A549 (cell line): ENCODE measurements at regions not wholly inside any gene's neighbourhood (a gene's known extent, or its start where the extent isn't known, plus 50 kb on each side); places are given as distances from the start of the nearest gene placed in this dataset.

Experiments used
- ATAC-seq, 2 experiments: fragments of 200-7000 bp in 1 of 2; fragments of >200 bp in 1 of 2; cut with Nextera tagmentation in 1 of 2; cut with Tn5 transposase in 1 of 2; 3 replicates each; pipeline versions ENCODE4 v1.8.0 to v1.9.1; 2018 to 2020; ENCODE audit warnings: mild to moderate bottlenecking in 1 of 2, moderate library complexity in 1 of 2
- CTCF ChIA-PET: fragments of 300-600 bp; sonication (Branson Sonifier 250); formaldehyde crosslinking; extraction: SDS; loops from one replicate; lab custom pipeline; 2021; ENCODE audit warnings: antibody characterized with exemption, inconsistent platforms; lab: Yijun Ruan, JAX
- POLR2A ChIA-PET: fragments of 350-600 bp; formaldehyde crosslinking; extraction: SDS; loops from one replicate; lab custom pipeline; 2021; ENCODE audit warnings: antibody characterized with exemption, inconsistent platforms; lab: Yijun Ruan, JAX
- DNase-seq, 2 experiments: peaks; one replicate each; pipeline versions ENCODE4 v3.0.0 to v3.0.0-alpha.2; 2011 to 2016; ENCODE audit warnings: low read depth in 1 of 2, low spot score in 1 of 2
- FAIRE-seq: peaks from 2 replicates; lab custom pipeline; 2011; peaks lifted over from hg19 to GRCh38; lab: Jason Lieb, UNC
- H3K27ac ChIP-seq, 2 experiments: fragments of >200 bp; sonication (Bioruptor Twin); formaldehyde crosslinking; 3 replicates each; pipeline ENCODE4 v1.5.1; 2016 to 2017
- H3K4me1 ChIP-seq: fragments of >200 bp; sonication (Bioruptor Twin); formaldehyde crosslinking; 3 replicates; pipeline ENCODE4 v1.6.1; 2016
- H3K4me2 ChIP-seq: fragments of >200 bp; sonication (Bioruptor Twin); formaldehyde crosslinking; 3 replicates; pipeline ENCODE4 v1.6.1; 2016
- H3K4me3 ChIP-seq: fragments of >200 bp; sonication (Bioruptor Twin); formaldehyde crosslinking; 3 replicates; pipeline ENCODE4 v1.5.1; 2016
- H3K9me3 ChIP-seq: fragments of >200 bp; sonication (Bioruptor Twin); formaldehyde crosslinking; 3 replicates; pipeline ENCODE4 v1.6.1; 2016
- BHLHE40 ChIP-seq: IDR thresholded peaks from 2 replicates; pipeline ENCODE4 v1.6.1; 2012; ENCODE audit warnings: low read depth, low read length, inconsistent platforms
- CBX8 ChIP-seq: fragments of 200-600 bp; sonication (generic); IDR thresholded peaks from 2 replicates; pipeline ENCODE4 v1.6.1; 2016
- CEBPB ChIP-seq, 2 experiments: fragments of >200 bp in 1 of 2; sonication (Bioruptor Twin) in 1 of 2; formaldehyde crosslinking in 1 of 2; IDR thresholded peaks; 2 replicates each; pipeline ENCODE4 v1.6.1; 2012 to 2016
- CHD2 ChIP-seq: fragments of 150-350 bp; IDR thresholded peaks from 2 replicates; pipeline ENCODE4 v1.6.1; 2014; ENCODE audit warnings: low read length; ENCODE audit not compliant: partially characterized antibody
- EHF ChIP-seq: fragments of 250-450 bp; sonication (Bioruptor Pico); IDR thresholded peaks from 2 replicates; pipeline ENCODE4 v1.5.0; 2020; ENCODE audit warnings: mild to moderate bottlenecking
- EP300 ChIP-seq, 2 experiments: fragments of >200 bp; sonication (Bioruptor Twin); formaldehyde crosslinking; IDR thresholded peaks; 2 replicates in 1 of 2; 3 replicates in 1 of 2; pipeline ENCODE4 v1.6.1; 2016 to 2017
- GATA3 ChIP-seq: IDR thresholded peaks from 2 replicates; pipeline ENCODE4 v1.6.1; 2012; ENCODE audit warnings: borderline replicate concordance
- HOXB13 ChIP-seq: fragments of 250-450 bp; sonication (Bioruptor Pico); IDR thresholded peaks from 2 replicates; pipeline ENCODE4 v1.5.0; 2020; ENCODE audit warnings: low read depth, mild to moderate bottlenecking, moderate library complexity
- KDM1A ChIP-seq: fragments of 200-600 bp; sonication (generic); IDR thresholded peaks from 2 replicates; pipeline ENCODE4 v1.6.1; 2016; ENCODE audit warnings: low read depth, mild to moderate bottlenecking
- KDM5A ChIP-seq: fragments of 200-600 bp; sonication (generic); IDR thresholded peaks from 2 replicates; pipeline ENCODE4 v1.6.1; 2016; ENCODE audit warnings: antibody characterized with exemption, mild to moderate bottlenecking
- NR3C1 ChIP-seq: fragments of >200 bp; sonication (Bioruptor Twin); formaldehyde crosslinking; IDR thresholded peaks from 3 replicates; pipeline ENCODE4 v1.6.1; 2017
- POLR2AphosphoS2 ChIP-seq: conservative IDR thresholded peaks from 2 replicates; pipeline ENCODE4 v1.6.1; 2012; ENCODE audit warnings: low read length, improper control_type of control experiment, inconsistent platforms
- RAD21 ChIP-seq, 2 experiments: fragments of >200 bp in 1 of 2; sonication (Bioruptor Twin) in 1 of 2; formaldehyde crosslinking in 1 of 2; IDR thresholded peaks in 1 of 2; conservative IDR thresholded peaks in 1 of 2; 2 replicates in 1 of 2; 3 replicates in 1 of 2; pipeline ENCODE4 v1.6.1; 2012 to 2018; ENCODE audit warnings: inconsistent platforms in 1 of 2
- RFX5 ChIP-seq: fragments of 450-650 bp; IDR thresholded peaks from 2 replicates; pipeline ENCODE4 v1.7.1; 2014; ENCODE audit warnings: antibody characterized with exemption, mild to moderate bottlenecking, moderate library complexity
- RNF2 ChIP-seq: fragments of 200-600 bp; sonication (generic); IDR thresholded peaks from 2 replicates; pipeline ENCODE4 v1.6.1; 2016; ENCODE audit warnings: low read depth, mild to moderate bottlenecking, antibody characterized with exemption, moderate library complexity, borderline replicate concordance
- TFCP2L1 ChIP-seq: fragments of 250-450 bp; sonication (Bioruptor Pico); IDR thresholded peaks from 2 replicates; pipeline ENCODE4 v1.5.0; 2021; ENCODE audit warnings: mild to moderate bottlenecking
- ZC3H11A ChIP-seq: fragments of 450-650 bp; IDR thresholded peaks from 2 replicates; pipeline ENCODE4 v1.6.1; 2014; ENCODE audit warnings: antibody characterized with exemption, mild to moderate bottlenecking
- ZNF302 ChIP-seq: fragments of 250-450 bp; sonication (Bioruptor Pico); IDR thresholded peaks from 2 replicates; pipeline ENCODE4 v1.9.0; 2021; ENCODE audit warnings: inconsistent platforms, mild to moderate bottlenecking, moderate library complexity
- ZSCAN20 ChIP-seq: fragments of 250-450 bp; sonication (Bioruptor Pico); IDR thresholded peaks from 2 replicates; pipeline ENCODE4 v1.8.0; 2022; ENCODE audit warnings: mild to moderate bottlenecking, moderate library complexity
- WGBS: methylation state at CpG from one replicate; pipeline ENCODE4 v1.1.6; 2017; ENCODE audit errors: missing lambda C conversion rate; 5-methylcytosine and 5-hydroxymethylcytosine counted together
- TF ChIP-seq, protein P1 (sequence below): IDR thresholded peaks from 2 replicates; pipeline ENCODE4 v1.6.1; 2012; ENCODE audit warnings: low read depth, borderline replicate concordance
- TF ChIP-seq, protein P2 (sequence below): fragments of 200-600 bp; sonication (generic); IDR thresholded peaks from 2 replicates; pipeline ENCODE4 v1.6.1; 2016; ENCODE audit warnings: antibody characterized with exemption, mild to moderate bottlenecking, moderate library complexity
- TF ChIP-seq, protein P3 (sequence below): fragments of 250-450 bp; sonication (Bioruptor Pico); IDR thresholded peaks from 2 replicates; pipeline ENCODE4 v1.5.0; 2020; ENCODE audit warnings: low read depth, mild to moderate bottlenecking, moderate library complexity
- TF ChIP-seq, protein P4 (sequence below): fragments of >200 bp; sonication (Bioruptor Twin); formaldehyde crosslinking; IDR thresholded peaks from 3 replicates; pipeline ENCODE4 v1.5.1; 2016
- TF ChIP-seq, protein P5 (sequence below): IDR thresholded peaks from 2 replicates; pipeline ENCODE4 v1.6.1; 2012

DNA sequence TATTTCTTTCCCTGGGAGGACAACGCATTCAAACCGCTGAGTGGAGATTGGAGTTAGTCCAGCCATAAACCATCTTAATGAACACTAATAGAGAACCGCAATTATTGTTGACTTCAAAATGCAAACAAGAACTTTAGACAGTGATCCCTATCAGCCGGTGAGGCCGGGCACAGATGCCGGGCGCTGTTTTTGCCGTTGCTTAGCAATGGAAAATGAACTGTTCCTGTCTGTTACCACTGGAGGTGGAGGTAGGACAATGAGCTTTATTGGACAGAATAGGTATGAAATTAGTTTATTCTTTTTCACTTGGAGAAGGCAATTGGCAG, 216.8 kb downstream of the TTC8 start:
- H3K9me3 ChIP-seq = peaks cover 7% of the 10 kb centered on the region; the same call in 1 of the 3 replicates
- CTCF ChIA-PET = interaction anchor here (0.7 to 4.7 kb wide), 35 partner anchors 8 to 898 kb away, joined by 3 to 47 read pairs (median 4); no protein-coding TSS in a partner anchor
- peak in 1 of 2 experiments; percentile 10; a peak in 2 of 6 replicates for ATAC-seq
- POLR2A ChIA-PET = interaction anchor here (1.5 kb wide), 1 partner anchor 375 kb away, joined by 4 read pairs; no protein-coding TSS in a partner anchor
- 92% methylated on average over 8 of the region's 8 CpGs for WGBS
- TF ChIP-seq POLR2AphosphoS2 = no peak
- no peak for TF ChIP-seq ZC3H11A
- TF ChIP-seq RFX5 = no peak
- TF ChIP-seq KDM5A = no peak
- TF ChIP-seq, protein P1, sequence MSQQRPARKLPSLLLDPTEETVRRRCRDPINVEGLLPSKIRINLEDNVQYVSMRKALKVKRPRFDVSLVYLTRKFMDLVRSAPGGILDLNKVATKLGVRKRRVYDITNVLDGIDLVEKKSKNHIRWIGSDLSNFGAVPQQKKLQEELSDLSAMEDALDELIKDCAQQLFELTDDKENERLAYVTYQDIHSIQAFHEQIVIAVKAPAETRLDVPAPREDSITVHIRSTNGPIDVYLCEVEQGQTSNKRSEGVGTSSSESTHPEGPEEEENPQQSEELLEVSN = no peak
- TF ChIP-seq, protein P2, sequence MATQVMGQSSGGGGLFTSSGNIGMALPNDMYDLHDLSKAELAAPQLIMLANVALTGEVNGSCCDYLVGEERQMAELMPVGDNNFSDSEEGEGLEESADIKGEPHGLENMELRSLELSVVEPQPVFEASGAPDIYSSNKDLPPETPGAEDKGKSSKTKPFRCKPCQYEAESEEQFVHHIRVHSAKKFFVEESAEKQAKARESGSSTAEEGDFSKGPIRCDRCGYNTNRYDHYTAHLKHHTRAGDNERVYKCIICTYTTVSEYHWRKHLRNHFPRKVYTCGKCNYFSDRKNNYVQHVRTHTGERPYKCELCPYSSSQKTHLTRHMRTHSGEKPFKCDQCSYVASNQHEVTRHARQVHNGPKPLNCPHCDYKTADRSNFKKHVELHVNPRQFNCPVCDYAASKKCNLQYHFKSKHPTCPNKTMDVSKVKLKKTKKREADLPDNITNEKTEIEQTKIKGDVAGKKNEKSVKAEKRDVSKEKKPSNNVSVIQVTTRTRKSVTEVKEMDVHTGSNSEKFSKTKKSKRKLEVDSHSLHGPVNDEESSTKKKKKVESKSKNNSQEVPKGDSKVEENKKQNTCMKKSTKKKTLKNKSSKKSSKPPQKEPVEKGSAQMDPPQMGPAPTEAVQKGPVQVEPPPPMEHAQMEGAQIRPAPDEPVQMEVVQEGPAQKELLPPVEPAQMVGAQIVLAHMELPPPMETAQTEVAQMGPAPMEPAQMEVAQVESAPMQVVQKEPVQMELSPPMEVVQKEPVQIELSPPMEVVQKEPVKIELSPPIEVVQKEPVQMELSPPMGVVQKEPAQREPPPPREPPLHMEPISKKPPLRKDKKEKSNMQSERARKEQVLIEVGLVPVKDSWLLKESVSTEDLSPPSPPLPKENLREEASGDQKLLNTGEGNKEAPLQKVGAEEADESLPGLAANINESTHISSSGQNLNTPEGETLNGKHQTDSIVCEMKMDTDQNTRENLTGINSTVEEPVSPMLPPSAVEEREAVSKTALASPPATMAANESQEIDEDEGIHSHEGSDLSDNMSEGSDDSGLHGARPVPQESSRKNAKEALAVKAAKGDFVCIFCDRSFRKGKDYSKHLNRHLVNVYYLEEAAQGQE = no peak
- TF ChIP-seq CEBPB (IDR thresholded peaks at IDR 0.05) = no peak
- TF ChIP-seq ZSCAN20 (CRISPR knock-in tag) = no peak
- no peak for TF ChIP-seq GATA3
- TF ChIP-seq EHF (CRISPR knock-in tag) = no peak
- TF ChIP-seq, protein P3, sequence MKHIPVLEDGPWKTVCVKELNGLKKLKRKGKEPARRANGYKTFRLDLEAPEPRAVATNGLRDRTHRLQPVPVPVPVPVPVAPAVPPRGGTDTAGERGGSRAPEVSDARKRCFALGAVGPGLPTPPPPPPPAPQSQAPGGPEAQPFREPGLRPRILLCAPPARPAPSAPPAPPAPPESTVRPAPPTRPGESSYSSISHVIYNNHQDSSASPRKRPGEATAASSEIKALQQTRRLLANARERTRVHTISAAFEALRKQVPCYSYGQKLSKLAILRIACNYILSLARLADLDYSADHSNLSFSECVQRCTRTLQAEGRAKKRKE (CRISPR knock-in tag) = no peak
- TF ChIP-seq, protein P4, sequence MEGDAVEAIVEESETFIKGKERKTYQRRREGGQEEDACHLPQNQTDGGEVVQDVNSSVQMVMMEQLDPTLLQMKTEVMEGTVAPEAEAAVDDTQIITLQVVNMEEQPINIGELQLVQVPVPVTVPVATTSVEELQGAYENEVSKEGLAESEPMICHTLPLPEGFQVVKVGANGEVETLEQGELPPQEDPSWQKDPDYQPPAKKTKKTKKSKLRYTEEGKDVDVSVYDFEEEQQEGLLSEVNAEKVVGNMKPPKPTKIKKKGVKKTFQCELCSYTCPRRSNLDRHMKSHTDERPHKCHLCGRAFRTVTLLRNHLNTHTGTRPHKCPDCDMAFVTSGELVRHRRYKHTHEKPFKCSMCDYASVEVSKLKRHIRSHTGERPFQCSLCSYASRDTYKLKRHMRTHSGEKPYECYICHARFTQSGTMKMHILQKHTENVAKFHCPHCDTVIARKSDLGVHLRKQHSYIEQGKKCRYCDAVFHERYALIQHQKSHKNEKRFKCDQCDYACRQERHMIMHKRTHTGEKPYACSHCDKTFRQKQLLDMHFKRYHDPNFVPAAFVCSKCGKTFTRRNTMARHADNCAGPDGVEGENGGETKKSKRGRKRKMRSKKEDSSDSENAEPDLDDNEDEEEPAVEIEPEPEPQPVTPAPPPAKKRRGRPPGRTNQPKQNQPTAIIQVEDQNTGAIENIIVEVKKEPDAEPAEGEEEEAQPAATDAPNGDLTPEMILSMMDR = no peak
- no peak for TF ChIP-seq TFCP2L1 (CRISPR knock-in tag)
- no peak for TF ChIP-seq RNF2
- H3K4me2 ChIP-seq = peak overlapping the region; percentile 80
- DNase-seq = no peak
- no peak overlapping the region for H3K4me3 ChIP-seq
- peaks cover 10% of the 10 kb centered on the region for H3K4me1 ChIP-seq
- peak overlapping the region; percentile 81 to 88 for H3K27ac ChIP-seq
- no peak for FAIRE-seq

DNA sequence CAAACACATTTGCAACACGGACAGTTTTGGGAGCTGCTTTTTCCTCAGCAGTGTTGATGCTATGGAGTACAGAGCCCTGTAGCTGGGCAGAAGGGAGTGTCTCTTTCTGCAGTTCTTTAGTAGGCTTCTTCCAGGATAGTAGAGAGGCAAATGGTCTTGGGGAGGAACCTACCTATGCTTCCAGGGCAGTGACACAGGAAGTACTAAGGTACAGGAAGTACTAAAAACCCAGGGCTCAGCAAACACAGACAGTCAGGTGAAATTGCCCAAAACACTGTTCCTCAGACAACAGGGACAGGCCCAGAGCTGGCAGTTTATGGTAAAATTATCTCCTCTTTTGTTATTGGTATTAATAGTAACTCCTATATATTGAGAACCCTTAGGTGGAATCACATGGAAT, 217.6 kb downstream of the TTC8 start:
- CTCF ChIA-PET = interaction anchor here (1.4 to 3.3 kb wide), 4 partner anchors 21 to 872 kb away, joined by 3 to 14 read pairs (median 6); no protein-coding TSS in a partner anchor
- Histone ChIP-seq H3K4me2 (no peak overlapping the region), H3K9me3 (peaks cover 7% of the 10 kb centered on the region; the same call in 1 of the 3 replicates), H3K4me3 (no peak overlapping the region), H3K27ac (no peak overlapping the region), H3K4me1 (peaks cover 10% of the 10 kb centered on the region)
- no peak for FAIRE-seq
- DNase-seq = no peak
- POLR2A ChIA-PET = interaction anchor here (1.5 kb wide), 1 partner anchor 374 kb away, joined by 4 read pairs; no protein-coding TSS in a partner anchor
- WGBS = 97% methylated on average over 1 of the region's 1 CpG
- ATAC-seq = no peak
- TF ChIP-seq, protein P1 = no peak
- TF ChIP-seq, protein P5, sequence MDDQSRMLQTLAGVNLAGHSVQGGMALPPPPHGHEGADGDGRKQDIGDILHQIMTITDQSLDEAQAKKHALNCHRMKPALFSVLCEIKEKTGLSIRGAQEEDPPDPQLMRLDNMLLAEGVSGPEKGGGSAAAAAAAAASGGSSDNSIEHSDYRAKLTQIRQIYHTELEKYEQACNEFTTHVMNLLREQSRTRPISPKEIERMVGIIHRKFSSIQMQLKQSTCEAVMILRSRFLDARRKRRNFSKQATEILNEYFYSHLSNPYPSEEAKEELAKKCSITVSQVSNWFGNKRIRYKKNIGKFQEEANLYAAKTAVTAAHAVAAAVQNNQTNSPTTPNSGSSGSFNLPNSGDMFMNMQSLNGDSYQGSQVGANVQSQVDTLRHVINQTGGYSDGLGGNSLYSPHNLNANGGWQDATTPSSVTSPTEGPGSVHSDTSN = no peak
- no peak for TF ChIP-seq HOXB13 (CRISPR knock-in tag)
- TF ChIP-seq BHLHE40 = no peak
- no peak for TF ChIP-seq EP300 (IDR thresholded peaks at IDR 0.05)
- TF ChIP-seq ZNF302 (CRISPR knock-in tag) = no peak
- TF ChIP-seq CHD2 = no peak
- TF ChIP-seq, protein P4 = no peak
- no peak for TF ChIP-seq CBX8
- no peak for TF ChIP-seq KDM1A
- no peak for TF ChIP-seq RAD21 (conservative IDR thresholded peaks at IDR 0.05 in 1 of 2, IDR thresholded peaks at IDR 0.05 in 1 of 2)
- no peak for TF ChIP-seq NR3C1
